ENCODE measurements at regions not wholly inside any gene's neighbourhood (a gene's known extent, or its start where the extent isn't known, plus 50 kb on each side); places are given as distances from the start of the nearest gene placed in this dataset.
"Not testable (repeated sequence)": the region's sequence is repeated elsewhere in the genome, so short reads cannot be mapped to it uniquely, and the experiment has no call there.

GRCh38 chr21:43286196-43286595, 117.4 kb downstream of the CRYAA start:
- no peak for DNase-seq

DNA sequence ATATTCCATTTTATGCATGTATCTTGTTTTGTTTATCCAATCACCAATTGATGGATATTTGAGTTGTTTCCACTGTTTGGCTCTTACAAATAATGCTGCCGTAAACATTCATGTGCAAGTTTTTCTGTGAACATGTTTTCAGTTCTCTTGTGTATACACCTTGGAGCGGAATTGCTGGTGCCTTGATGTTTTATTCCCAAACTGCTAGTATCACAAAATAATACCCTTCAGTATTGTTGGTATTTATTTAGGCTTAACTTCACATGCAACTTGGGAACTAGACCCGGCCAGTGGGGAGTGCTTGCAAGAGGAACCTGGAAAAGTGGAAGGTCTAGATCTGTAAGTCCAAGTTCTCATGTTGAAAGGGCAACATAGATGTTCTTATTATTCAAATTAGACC, 115.9 kb downstream of the CRYAA start:
- DNase-seq, result no peak

DNA sequence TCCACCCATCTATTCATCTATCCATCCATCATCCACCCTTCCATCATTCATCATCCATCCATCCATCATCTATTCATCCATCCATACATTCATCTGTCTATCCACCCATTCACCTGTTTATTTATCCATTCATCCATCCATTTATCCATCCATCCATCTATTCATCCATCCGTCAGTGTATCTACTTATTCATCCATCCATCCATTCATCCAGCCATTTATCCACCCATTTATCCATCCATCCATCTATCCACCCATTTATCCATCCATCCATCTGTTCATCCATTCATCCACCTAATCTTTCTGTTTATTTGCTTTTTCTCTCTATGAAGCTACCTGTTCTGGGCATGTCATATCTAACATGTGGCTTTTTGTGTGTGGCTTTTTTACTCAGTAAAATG, 115.4 kb downstream of the CRYAA start:
- no peak for DNase-seq

GRCh38 chr21:43283925-43284221, 115.1 kb downstream of the CRYAA start:
- not testable (repeated sequence) for DNase-seq

- DNase-seq, result no peak
Observed at GRCh38 chr21:43283136-43283924, 114.5 kb downstream of the CRYAA start.

GRCh38 chr21:43282358-43283120, 113.7 kb downstream of the CRYAA start:
- no peak for DNase-seq

DNA sequence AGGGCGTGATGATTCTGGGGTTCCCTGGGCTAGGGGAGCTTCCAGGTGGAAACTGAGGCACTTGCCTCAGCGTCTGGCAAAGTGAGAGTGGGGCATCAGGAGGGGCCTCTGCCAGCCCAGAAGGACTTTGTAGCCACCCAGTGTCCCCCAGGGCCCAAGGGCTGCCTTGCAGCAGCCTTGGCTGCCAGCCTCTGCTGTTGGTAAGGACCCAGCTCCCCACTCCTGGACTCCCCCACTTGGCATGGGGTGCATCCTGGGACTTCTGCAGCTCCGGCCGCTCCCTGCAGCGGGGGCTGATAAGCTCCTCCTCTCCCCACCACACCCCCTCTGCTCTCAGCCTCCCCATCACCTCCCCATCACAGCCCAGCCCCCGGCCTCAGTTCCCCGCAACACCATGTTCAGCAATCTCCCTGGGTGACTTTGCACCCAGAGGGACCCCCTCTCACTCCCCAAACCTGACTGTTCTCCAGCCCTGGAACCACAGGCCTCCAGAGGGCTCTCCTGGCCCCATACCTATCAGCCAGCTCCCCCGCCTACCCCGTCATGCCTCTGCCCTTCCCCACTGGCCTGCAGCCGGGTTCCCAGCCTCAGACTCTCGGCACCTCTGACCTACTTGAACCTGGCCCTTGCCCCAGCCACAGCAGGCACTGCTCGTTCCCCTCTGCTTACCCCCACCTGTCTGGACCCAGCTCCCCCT, 113.0 kb downstream of the CRYAA start:
- DNase-seq, result no peak

DNA sequence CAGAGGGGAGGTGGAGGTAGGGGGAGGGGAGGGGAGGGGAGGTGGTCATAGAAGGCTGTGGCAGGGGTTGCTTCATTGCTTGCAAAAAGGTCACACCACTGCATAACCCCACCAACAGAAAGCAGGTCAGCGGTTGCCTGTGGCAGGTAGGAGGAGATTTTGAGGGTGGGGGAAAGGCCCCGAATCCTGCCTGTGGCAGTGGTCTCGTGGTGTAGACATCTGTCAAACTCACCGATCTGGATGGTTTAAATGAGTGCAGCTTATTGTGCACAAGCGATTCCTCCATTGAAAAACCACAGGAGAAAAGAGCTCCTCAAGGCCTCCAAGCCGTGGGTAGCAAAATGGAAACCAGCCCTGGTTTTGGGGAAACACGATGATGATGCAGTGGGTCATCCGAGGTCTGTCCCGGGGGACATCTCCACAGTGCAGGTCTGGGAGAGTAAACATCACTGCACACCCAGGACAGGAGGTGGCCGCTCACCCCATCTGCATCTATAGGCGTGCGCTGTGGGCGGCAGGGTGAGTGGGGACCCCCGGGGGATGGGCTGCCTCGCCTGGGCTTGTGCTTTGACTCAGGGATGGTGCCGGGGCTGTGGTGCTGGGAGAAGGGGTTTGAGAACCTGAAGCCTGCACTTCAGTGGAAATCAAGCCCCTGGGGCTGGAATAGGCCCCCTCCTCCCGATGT, 112.3 kb downstream of the CRYAA start:
- no peak for DNase-seq

DNA sequence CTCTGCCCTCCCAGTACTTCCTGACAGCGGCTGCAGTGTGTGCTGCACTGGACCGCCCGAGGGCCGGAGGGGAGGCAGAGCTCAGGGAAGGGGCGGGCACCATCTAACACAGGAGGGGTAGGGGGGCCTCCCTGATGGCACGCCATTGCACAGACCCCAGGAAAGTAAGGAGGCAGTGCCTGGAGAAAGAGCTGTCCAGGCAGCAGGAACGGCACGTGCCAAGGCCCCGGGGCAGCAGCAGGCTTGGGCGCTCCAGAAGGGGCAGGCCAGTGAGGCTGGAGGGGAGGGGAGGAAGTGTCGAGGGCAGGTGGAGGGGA, 110.7 kb downstream of the CRYAA start:
- DNase-seq, result no peak

- DNase-seq, result no peak
Observed at GRCh38 chr21:43278766-43279577, 110.2 kb downstream of the CRYAA start.

GRCh38 chr21:43278359-43278758, 109.6 kb downstream of the CRYAA start:
- no peak for DNase-seq

DNA sequence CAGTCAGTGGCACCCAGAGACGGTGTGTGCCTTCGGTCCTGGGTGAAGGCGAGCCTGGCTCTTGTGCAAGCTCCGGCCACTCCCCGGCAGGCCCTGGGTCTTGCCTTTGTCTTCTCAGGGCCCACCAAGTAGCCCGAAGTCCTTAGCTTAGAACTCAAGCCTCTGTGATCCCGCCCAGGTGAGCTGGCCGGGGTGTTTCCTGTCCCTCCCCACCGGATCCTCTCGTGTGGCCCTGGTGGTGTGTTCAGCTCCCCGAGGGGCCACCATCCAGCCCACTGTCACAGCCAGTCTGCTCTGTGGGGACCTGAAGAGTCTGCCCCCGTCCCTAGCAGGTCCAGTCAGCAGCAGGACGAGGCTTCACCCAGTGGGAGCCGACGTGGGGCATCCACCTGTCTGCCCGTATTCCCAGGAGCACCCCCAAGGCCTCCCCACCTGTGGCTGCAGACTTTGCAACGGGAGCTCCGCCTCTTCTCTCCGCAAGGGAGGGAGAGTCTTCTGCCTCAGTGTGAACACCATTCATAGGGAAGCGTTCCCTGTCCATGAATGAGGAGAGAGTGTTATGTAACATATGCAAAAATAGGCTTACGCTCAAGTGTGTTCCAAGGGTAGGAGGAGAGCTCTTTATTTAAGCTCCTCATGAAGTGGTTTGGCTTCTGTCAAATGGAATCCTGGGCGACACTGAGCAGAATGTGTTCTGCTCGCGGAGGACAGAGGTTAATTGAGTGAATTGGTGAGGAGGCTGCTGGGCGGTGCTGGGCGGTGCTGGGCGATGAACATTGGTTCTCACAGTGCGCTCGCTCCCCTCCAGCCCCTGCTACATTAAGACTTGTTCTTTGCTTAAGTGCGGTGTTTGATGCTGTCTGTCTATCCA, 108.9 kb downstream of the CRYAA start:
- DNase-seq, result no peak

DNA sequence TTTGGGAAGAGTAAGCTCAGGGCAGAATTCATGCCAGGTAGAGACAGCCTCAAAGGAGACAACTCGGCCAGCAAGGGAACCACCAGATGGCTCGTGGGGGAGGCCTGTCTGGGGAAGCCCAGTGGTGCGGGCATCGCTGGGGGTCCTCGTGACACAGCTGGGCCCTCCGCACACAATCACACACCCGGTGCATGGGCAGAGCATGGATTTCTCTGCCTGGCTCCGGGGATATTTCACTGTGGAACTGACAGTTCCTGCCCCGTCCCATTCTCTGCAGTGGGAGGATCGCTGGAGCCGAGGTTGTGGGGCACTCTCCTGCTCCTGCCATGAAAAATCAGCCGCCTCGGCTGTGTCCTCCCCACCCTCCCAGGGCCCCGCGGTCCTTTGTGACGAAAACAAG, 108.0 kb downstream of the CRYAA start:
- no peak for DNase-seq

- no peak for DNase-seq
Observed at GRCh38 chr21:43275421-43276211, 106.8 kb downstream of the CRYAA start.

GRCh38 chr21:43274946-43275310, 106.1 kb downstream of the CRYAA start:
- DNase-seq, result no peak

GRCh38 chr21:43274022-43274945, 105.5 kb downstream of the CRYAA start:
- no peak for DNase-seq

GRCh38 chr21:43273708-43274021, 104.9 kb downstream of the CRYAA start:
- DNase-seq, result no peak

GRCh38 chr21:43273016-43273707, 104.4 kb downstream of the CRYAA start:
- no peak for DNase-seq

DNA sequence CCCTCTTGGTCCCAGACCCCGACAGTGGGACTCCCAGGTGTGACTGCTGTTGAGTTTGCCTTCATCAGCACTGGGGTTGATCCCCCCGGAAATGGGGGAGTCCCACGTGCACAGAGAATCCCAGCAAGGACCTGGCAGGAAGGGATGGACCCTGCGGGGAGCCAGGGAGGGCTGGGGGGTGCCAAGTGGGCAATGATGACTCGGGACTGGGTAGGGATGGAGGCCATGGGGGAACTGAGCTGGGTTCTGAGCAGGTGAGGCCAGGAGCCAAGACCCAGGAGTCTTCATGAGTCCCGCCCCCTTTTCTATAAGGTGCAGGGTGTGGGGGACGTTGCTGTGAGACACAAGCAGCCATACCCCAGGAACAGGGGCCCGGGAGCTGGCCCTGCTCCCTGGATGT, 103.8 kb downstream of the CRYAA start:
- no peak for DNase-seq
